ENCODE measurements at regions not wholly inside any gene's neighbourhood (a gene's known extent, or its start where the extent isn't known, plus 50 kb on each side); places are given as distances from the start of the nearest gene placed in this dataset.
"Not testable (repeated sequence)": the region's sequence is repeated elsewhere in the genome, so short reads cannot be mapped to it uniquely, and the experiment has no call there.

DNA sequence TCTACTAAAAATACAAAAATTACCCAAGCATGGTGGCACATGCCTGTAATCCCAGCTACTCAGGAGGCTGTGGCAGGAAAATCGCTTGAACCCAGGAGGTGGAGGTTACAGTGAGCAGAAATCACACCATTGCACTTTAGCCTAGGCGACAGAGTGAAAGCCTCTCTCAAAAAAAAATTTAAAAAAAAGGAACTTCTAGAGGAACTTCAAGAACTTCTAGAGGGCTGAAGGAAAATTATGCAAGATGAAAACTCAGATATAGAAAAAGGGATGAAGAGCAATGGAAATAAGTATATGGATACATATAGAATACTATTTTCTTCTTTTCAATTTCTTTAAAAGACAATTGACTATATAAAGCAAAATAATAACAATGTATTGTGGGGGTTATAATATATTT is 51.2 kb upstream of the PRR5 start:
- Mint-ChIP-seq H3K4me3 (no peak overlapping the region), H3K27ac (no peak overlapping the region), H3K9me3 (no peaks in the 10 kb centered on the region), H3K4me1 (no peaks in the 10 kb centered on the region), H3K36me3 (no peaks in the 10 kb centered on the region)
- ATAC-seq (no peak), DNase-seq (ENCODE audit: low spot score in 2 of 2) (no peak)

DNA sequence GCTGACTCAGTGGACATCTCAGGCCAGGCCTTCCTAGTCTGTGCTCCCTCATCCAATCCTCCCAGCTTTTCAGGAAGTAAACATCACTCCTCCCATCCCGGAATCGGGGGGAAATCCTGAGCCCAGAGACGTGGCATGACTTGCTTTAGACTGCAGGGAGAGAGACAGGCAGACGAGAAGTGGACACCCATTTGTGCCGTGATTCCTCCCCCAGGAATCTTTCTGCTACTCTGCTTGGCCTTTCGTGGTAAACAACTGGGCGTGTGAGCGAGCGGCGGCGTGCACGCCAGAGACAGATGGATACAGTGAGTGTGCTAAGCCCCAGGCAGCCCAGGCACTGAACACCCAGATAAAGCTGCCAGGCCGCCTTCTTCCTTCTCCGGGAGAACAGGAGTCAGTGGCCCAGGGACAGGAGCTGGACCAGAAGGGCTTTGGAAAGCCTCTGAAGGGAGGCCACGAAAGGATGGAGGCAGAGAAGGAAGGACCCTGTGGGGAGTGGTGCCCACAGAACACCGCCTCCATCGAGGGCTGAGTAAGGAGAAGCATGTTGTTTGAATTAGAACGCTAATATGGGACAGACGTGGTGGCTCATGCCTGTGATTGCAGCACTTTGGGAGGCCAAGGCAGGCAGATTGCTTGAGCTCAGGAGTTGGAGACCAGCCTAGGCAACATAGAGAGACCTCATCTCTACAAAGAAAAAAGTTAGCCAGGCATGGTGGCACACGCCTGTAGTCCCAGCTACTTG is 53.0 kb upstream of the PRR5 start:
- DNase-seq (ENCODE audit: low spot score in 2 of 2) (no peak), ATAC-seq (no peak)
- H3K27ac Mint-ChIP-seq = no peak overlapping the region
- no peaks in the 10 kb centered on the region for H3K36me3 Mint-ChIP-seq
- no peak overlapping the region for H3K4me3 Mint-ChIP-seq
- no peaks in the 10 kb centered on the region for H3K9me3 Mint-ChIP-seq
- H3K4me1 Mint-ChIP-seq = no peaks in the 10 kb centered on the region

DNA sequence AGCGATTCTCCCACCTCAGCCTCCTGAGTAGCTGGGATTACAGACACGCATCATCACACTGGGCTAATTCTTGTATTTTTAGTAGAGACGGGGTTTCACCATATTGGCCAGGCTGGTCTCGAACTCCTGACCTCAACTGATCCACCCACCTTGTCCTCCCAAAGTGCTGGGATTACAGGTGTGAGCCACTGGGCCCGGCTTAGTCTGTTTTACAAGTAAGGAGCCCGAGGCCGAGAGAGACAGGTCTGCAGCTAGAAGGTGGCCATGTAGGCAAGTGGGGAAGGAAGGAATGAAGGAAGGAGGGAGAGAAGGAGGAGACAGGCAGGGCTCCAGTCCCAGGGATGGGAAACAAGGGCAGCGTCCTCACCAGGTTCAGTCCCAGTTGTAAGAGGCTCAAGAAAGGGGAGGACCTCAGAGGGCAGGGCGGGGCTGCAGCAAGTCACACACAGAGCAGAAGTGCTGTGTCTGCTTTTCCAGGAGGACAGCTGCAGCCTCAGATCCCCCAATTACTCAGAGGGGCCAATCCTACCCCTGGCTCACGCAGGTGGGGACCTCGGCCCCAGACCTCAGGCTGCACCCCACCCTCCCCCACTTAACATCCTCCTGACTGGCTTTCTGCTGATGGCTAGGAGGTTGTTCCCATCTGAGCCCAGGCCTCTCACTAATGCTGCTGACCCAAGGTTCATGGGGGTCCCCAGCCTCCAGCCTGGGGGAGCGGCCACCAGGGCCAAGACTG is 53.8 kb upstream of the PRR5 start:
- no peak for DNase-seq (ENCODE audit: low spot score in 2 of 2)
- Mint-ChIP-seq H3K4me1 (no peaks in the 10 kb centered on the region), H3K27ac (no peak overlapping the region), H3K4me3 (no peak overlapping the region), H3K36me3 (no peaks in the 10 kb centered on the region), H3K9me3 (no peaks in the 10 kb centered on the region)
- no peak for ATAC-seq

DNA sequence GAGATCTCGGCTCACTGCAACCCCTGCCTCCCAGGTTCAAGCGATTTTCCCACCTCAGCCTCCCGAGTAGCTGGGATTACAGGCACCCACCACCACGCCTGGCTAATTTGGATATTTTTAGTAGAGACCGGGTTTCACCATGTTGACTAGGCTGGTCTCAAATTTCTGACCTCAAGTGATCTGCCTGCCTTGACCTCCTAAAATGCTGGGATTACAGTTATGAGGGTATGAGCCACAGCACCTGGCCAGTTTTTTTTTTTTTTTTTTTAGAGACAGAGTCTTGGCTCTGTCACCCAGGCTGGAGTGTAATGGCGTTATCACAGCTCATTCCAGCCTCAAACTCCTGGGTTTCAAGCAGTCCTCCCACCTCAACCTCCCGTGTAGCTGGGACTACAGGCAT is 54.9 kb upstream of the PRR5 start:
- no peak overlapping the region for H3K4me3 Mint-ChIP-seq
- H3K9me3 Mint-ChIP-seq = no peaks in the 10 kb centered on the region
- DNase-seq (ENCODE audit: low spot score in 2 of 2) (no peak), ATAC-seq (no peak)
- H3K4me1 Mint-ChIP-seq = no peaks in the 10 kb centered on the region
- no peaks in the 10 kb centered on the region for H3K36me3 Mint-ChIP-seq
- H3K27ac Mint-ChIP-seq = no peak overlapping the region

GRCh38 chr22:44646668-44647067 is 55.3 kb upstream of the PRR5 start:
- Mint-ChIP-seq H3K4me3 (no peak overlapping the region), H3K4me1 (no peaks in the 10 kb centered on the region), H3K9me3 (no peaks in the 10 kb centered on the region), H3K27ac (no peak overlapping the region), H3K36me3 (no peaks in the 10 kb centered on the region)
- no peak for ATAC-seq
- DNase-seq (ENCODE audit: low spot score in 2 of 2) = no peak

GRCh38 chr22:44646141-44646540 is 55.9 kb upstream of the PRR5 start:
- Mint-ChIP-seq H3K36me3 (no peaks in the 10 kb centered on the region), H3K4me3 (no peak overlapping the region), H3K9me3 (no peaks in the 10 kb centered on the region), H3K4me1 (no peaks in the 10 kb centered on the region), H3K27ac (no peak overlapping the region)
- DNase-seq (ENCODE audit: low spot score in 2 of 2) = no peak
- ATAC-seq = no peak

- Mint-ChIP-seq H3K4me1 (no peaks in the 10 kb centered on the region), H3K27ac (no peak overlapping the region), H3K9me3 (no peaks in the 10 kb centered on the region), H3K36me3 (no peaks in the 10 kb centered on the region), H3K4me3 (no peak overlapping the region)
- ATAC-seq (no peak), DNase-seq (ENCODE audit: low spot score in 2 of 2) (no peak)
These were observed 56.5 kb upstream of the PRR5 start for GRCh38 chr22:44645531-44645930.

DNA sequence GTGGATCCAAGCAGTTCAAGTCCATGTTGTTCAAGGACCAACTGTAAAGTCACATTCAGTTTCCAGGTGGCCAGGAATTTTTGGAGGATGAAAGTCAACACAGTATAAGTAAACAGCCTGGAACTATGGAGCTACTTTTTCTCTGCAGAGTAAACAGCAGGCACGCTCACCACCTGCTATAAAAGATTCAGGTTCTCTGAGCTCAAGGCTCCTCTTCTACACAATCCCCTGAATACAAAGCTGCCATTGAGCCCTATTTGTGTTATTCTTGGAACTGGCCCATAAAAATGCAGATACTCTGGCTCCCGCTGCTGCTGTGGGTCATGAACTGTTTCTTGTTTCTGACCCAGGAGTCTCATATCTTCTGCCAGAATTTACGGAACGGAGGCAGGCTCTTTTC is 56.9 kb upstream of the PRR5 start:
- DNase-seq (ENCODE audit: low spot score in 2 of 2) = no peak
- Mint-ChIP-seq H3K27ac (no peak overlapping the region), H3K4me3 (no peak overlapping the region), H3K4me1 (no peaks in the 10 kb centered on the region), H3K36me3 (no peaks in the 10 kb centered on the region), H3K9me3 (no peaks in the 10 kb centered on the region)
- no peak for ATAC-seq

DNA sequence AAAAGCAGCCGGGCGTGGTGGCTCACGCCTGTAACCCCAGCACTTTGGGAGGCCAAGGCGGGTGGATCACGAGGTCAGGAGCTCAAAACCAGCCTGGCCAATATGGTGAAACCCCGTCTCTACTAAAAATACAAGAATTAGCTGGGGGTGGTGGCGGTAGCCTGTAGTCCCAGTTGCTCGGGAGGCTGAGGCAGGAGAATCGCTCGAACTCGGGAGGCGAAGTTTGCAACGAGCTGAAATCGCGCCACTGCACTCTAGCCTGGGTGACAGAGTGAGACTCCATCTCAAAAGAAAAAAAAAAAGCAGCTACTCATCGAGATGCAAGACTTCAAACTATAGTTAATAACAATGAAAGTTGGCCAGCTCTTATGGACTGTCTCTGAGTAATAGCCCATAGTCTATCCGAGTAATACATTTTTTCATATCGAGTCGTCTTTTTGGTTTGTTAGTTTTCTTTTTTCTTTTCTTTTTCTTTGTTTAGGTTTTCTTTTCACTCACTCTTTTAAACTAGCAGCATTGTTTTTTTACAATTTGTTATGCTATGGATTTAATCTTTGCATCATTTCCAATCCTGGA is 58.4 kb upstream of the PRR5 start:
- not testable (repeated sequence) for DNase-seq (ENCODE audit: low spot score in 2 of 2); ATAC-seq; H3K4me1 Mint-ChIP-seq; H3K36me3 Mint-ChIP-seq; H3K9me3 Mint-ChIP-seq; H3K27ac Mint-ChIP-seq; H3K4me3 Mint-ChIP-seq

DNA sequence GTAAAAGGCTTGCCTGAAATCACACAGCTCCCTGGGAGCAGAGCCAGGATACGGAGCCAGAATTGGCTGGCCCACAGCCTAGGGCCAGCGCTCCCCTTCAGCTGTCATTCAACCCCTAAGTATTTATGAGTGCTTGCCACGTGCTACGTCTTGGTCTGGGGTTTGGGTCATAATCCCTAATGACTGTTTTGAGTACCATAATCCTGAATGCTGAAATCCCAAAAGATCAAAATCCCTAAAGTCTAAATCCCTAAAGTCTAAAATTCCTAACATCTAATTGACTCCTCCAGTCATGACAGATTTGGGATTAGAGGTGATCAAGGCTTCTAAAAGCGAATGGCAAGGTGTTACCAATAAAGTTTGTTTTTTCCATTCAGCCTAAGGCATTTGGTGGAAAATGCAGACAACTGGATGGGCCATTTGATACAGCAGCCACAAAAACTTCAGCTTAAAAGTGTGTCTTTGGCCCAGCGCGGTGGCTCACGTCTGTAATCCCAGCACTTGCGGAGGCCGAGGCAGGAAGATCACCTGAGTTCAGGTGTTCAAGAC is 59.8 kb upstream of the PRR5 start:
- DNase-seq (ENCODE audit: low spot score in 2 of 2) (no peak), ATAC-seq (no peak)
- no peaks in the 10 kb centered on the region for H3K36me3 Mint-ChIP-seq
- no peaks in the 10 kb centered on the region for H3K4me1 Mint-ChIP-seq
- no peaks in the 10 kb centered on the region for H3K9me3 Mint-ChIP-seq
- no peak overlapping the region for H3K27ac Mint-ChIP-seq
- H3K4me3 Mint-ChIP-seq = no peak overlapping the region

GRCh38 chr22:44640618-44641155 is 61.3 kb upstream of the PRR5 start:
- Mint-ChIP-seq H3K4me1 (peaks cover 11% of the 10 kb centered on the region), H3K27ac (no peak overlapping the region), H3K9me3 (no peaks in the 10 kb centered on the region), H3K36me3 (peaks cover 11% of the 10 kb centered on the region), H3K4me3 (no peak overlapping the region)
- ATAC-seq (no peak), DNase-seq (ENCODE audit: low spot score in 2 of 2) (no peak)

DNA sequence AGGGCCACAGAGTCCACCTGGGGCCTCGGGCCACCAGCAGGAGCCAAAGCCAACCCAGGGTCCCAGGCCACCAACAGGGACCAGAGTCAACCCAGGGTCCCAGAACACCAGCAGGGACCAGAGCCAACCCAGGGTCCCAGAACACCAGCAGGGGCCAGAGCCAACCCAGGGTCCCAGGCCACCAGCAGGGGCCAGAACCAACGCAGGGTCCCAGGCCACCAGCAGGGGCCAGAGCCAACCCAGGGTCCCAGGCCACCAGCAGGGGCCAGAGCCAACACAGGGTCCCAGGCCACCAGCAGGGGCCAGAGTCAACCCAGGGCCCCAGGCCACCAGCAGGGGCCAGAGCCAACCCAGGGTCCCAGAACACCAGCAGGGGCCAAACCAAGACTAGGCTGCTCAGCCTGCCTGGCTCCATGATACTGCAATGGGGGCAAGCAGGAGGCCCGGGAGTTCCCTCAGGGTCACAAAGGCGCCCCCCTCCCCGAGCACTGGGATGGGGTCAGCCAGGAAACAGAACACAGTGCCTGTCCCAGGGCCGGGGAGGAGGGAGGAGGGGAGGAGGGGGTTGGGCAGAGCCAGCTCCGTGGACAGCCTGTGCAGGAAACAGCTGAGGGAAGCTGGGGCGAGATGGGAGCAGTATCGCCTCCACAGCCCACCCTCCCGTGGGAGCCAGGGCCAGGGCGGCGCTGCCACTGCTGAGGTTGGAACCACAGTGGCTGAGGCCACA is 62.0 kb upstream of the PRR5 start:
- no peak for DNase-seq (ENCODE audit: low spot score in 2 of 2)
- Mint-ChIP-seq H3K4me1 (peaks cover 11% of the 10 kb centered on the region), H3K27ac (no peak overlapping the region), H3K9me3 (no peaks in the 10 kb centered on the region), H3K36me3 (peaks cover 11% of the 10 kb centered on the region), H3K4me3 (no peak overlapping the region)
- no peak for ATAC-seq

GRCh38 chr22:44638971-44639760 is 62.8 kb upstream of the PRR5 start:
- DNase-seq (ENCODE audit: low spot score in 2 of 2) (no peak), ATAC-seq (no peak)
- H3K27ac Mint-ChIP-seq = no peak overlapping the region
- no peaks in the 10 kb centered on the region for H3K9me3 Mint-ChIP-seq
- no peak overlapping the region for H3K4me3 Mint-ChIP-seq
- H3K36me3 Mint-ChIP-seq = peaks cover 11% of the 10 kb centered on the region
- peaks cover 11% of the 10 kb centered on the region for H3K4me1 Mint-ChIP-seq

DNA sequence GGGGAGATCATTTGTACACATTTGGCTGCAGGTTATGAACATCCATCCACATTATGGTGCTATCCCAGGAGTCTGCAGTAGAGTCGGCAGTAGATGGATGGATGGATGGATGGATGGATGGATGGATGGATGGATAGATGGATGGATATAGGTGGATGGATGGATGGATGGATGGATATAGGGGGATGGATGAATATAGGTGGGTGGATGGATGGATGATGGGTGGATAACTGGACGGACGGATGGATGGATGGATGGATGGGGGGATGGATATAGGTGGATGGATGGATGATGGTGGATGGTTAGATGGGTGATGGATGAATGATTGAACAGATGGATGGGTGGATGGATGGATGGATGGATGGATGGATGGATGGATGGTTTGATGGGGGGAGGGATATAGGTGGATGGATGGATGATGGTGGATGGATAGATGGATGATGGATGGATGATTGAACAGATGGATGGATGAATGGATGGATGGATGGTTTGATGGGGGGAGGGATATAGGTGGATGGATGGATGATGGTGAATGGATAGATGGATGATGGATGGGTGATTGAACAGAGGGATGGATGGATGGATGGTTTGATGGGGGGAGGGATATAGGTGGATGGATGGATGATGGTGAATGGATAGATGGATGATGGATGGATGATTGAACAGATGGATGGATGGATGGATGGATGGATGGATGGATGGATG is 65.3 kb upstream of the PRR5 start:
- H3K4me3 Mint-ChIP-seq; H3K27ac Mint-ChIP-seq; DNase-seq (ENCODE audit: low spot score in 2 of 2); H3K9me3 Mint-ChIP-seq; ATAC-seq: not testable (repeated sequence)
- H3K36me3 Mint-ChIP-seq = peaks cover 11% of the 10 kb centered on the region
- peaks cover 11% of the 10 kb centered on the region for H3K4me1 Mint-ChIP-seq
